Astrocyte (in vitro differentiated cells and primary cell): ENCODE measurements at regions not wholly inside any gene's neighbourhood (a gene's known extent, or its start where the extent isn't known, plus 50 kb on each side); places are given as distances from the start of the nearest gene placed in this dataset.

Source experiments
- DNase-seq: peaks from one replicate; pipeline ENCODE4 v3.0.0-alpha.2; 2010; ENCODE audit warnings: low read depth
- FAIRE-seq: peaks from 2 replicates; lab custom pipeline; 2011; peaks lifted over from hg19 to GRCh38; lab: Jason Lieb, UNC
- H2AFZ ChIP-seq: 2 replicates; pipeline ENCODE4 v1.6.0; 2012; ENCODE audit warnings: low read depth, low read length, inconsistent platforms
- H3K27ac ChIP-seq: 2 replicates; pipeline ENCODE4 v1.5.1; 2011; ENCODE audit warnings: low read depth, low read length, inconsistent platforms
- H3K27me3 ChIP-seq: 2 replicates; pipeline ENCODE4 v1.6.0; 2011; ENCODE audit warnings: low read length, inconsistent platforms; ENCODE audit not compliant: insufficient read depth
- H3K36me3 ChIP-seq: 2 replicates; pipeline ENCODE4 v1.5.1; 2011; ENCODE audit warnings: low read length, inconsistent platforms; ENCODE audit not compliant: insufficient read depth
- H3K4me1 ChIP-seq: 2 replicates; pipeline ENCODE4 v1.5.1; 2011; ENCODE audit warnings: low read length, inconsistent platforms; ENCODE audit not compliant: insufficient read depth
- H3K4me2 ChIP-seq: 2 replicates; pipeline ENCODE4 v1.6.0; 2012; ENCODE audit warnings: low read length, inconsistent platforms
- H3K4me3 ChIP-seq: 2 replicates; pipeline ENCODE4 v1.5.1; 2011; ENCODE audit warnings: low read depth, mild to moderate bottlenecking, low read length, inconsistent platforms; ENCODE audit not compliant: insufficient read depth
- H3K79me2 ChIP-seq: 2 replicates; pipeline ENCODE4 v1.6.0; 2012; ENCODE audit warnings: mild to moderate bottlenecking, low read length, inconsistent platforms; ENCODE audit not compliant: insufficient read depth
- H3K9ac ChIP-seq: 2 replicates; pipeline ENCODE4 v1.6.0; 2012; ENCODE audit warnings: mild to moderate bottlenecking, low read length, inconsistent platforms
- H3K9me3 ChIP-seq: 2 replicates; pipeline ENCODE4 v1.5.1; 2012; ENCODE audit warnings: low read depth, mild to moderate bottlenecking, low read length, inconsistent platforms; ENCODE audit not compliant: insufficient read depth
- H4K20me1 ChIP-seq: 2 replicates; pipeline ENCODE4 v1.6.0; 2012; ENCODE audit warnings: low read length, inconsistent platforms; ENCODE audit not compliant: insufficient read depth
- H3K27ac Mint-ChIP-seq: one replicate; pipeline ENCODE4 v1.8.0; 2021; ENCODE audit warnings: mild to moderate bottlenecking, mixed read lengths; ENCODE audit not compliant: unreplicated experiment
- H3K27me3 Mint-ChIP-seq: one replicate; pipeline ENCODE4 v1.8.0; 2021; ENCODE audit warnings: low read depth, mixed read lengths; ENCODE audit not compliant: unreplicated experiment
- H3K36me3 Mint-ChIP-seq: one replicate; pipeline ENCODE4 v1.8.0; 2021; ENCODE audit warnings: low read depth, mixed read lengths; ENCODE audit not compliant: unreplicated experiment
- H3K4me1 Mint-ChIP-seq: one replicate; pipeline ENCODE4 v1.8.0; 2021; ENCODE audit warnings: low read depth, mixed read lengths; ENCODE audit not compliant: unreplicated experiment
- H3K4me3 Mint-ChIP-seq: one replicate; pipeline ENCODE4 v1.8.0; 2021; ENCODE audit warnings: mild to moderate bottlenecking, moderate library complexity, mixed read lengths; ENCODE audit not compliant: unreplicated experiment
- H3K9me3 Mint-ChIP-seq: one replicate; pipeline ENCODE4 v1.8.0; 2021; ENCODE audit warnings: mild to moderate bottlenecking, mixed read lengths; ENCODE audit not compliant: unreplicated experiment
- EZH2 ChIP-seq: IDR thresholded peaks from 2 replicates; pipeline ENCODE4 v1.6.1; 2012; ENCODE audit warnings: mild to moderate bottlenecking, low read length, inconsistent platforms; ENCODE audit not compliant: insufficient read depth
- TF ChIP-seq, protein P1 (sequence below): IDR thresholded peaks from 2 replicates; pipeline ENCODE4 v1.5.1; 2011; ENCODE audit warnings: low read depth, mild to moderate bottlenecking, inconsistent platforms, low read length, moderate library complexity; ENCODE audit not compliant: insufficient read depth

DNA sequence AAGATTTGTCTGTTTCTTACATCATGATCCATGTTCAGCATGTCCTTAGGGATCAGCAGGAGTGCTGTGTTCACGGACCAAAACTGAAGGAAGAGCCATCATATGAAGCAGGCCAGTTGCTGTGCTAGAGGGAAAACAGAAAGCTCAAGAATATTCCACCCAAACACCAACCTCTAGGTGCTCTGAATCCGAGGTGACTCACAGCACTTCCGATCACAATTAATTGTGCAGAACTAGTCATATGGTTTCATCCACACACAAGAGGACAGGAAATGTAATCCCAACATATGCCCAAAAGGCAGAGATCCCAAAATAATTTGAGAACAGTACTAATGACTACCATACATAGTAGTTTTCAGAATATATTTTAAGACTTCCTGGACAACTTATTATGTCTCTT, 257.9 kb upstream of the KCNH8 start:
- no peaks in the 10 kb centered on the region for H3K36me3 ChIP-seq
- H3K4me1 ChIP-seq, result no peaks in the 10 kb centered on the region
- H3K9me3 Mint-ChIP-seq, result no peaks in the 10 kb centered on the region
- no peak overlapping the region for H3K4me3 ChIP-seq
- TF ChIP-seq, protein P1, sequence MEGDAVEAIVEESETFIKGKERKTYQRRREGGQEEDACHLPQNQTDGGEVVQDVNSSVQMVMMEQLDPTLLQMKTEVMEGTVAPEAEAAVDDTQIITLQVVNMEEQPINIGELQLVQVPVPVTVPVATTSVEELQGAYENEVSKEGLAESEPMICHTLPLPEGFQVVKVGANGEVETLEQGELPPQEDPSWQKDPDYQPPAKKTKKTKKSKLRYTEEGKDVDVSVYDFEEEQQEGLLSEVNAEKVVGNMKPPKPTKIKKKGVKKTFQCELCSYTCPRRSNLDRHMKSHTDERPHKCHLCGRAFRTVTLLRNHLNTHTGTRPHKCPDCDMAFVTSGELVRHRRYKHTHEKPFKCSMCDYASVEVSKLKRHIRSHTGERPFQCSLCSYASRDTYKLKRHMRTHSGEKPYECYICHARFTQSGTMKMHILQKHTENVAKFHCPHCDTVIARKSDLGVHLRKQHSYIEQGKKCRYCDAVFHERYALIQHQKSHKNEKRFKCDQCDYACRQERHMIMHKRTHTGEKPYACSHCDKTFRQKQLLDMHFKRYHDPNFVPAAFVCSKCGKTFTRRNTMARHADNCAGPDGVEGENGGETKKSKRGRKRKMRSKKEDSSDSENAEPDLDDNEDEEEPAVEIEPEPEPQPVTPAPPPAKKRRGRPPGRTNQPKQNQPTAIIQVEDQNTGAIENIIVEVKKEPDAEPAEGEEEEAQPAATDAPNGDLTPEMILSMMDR, result no peak
- TF ChIP-seq EZH2, result no peak
- H3K4me3 Mint-ChIP-seq, result no peak overlapping the region
- FAIRE-seq, result no peak
- H3K9me3 ChIP-seq, result peaks cover 4% of the 10 kb centered on the region
- no peaks in the 10 kb centered on the region for H3K4me1 Mint-ChIP-seq
- H3K4me2 ChIP-seq, result no peak overlapping the region
- H3K27ac Mint-ChIP-seq, result no peak overlapping the region
- no peak overlapping the region for H3K27ac ChIP-seq
- no peaks in the 10 kb centered on the region for H3K27me3 Mint-ChIP-seq
- no peaks in the 10 kb centered on the region for H4K20me1 ChIP-seq
- DNase-seq, result no peak
- H3K36me3 Mint-ChIP-seq, result no peaks in the 10 kb centered on the region
- no peaks in the 10 kb centered on the region for H3K79me2 ChIP-seq
- H3K27me3 ChIP-seq, result no peaks in the 10 kb centered on the region
- H3K9ac ChIP-seq, result no peak overlapping the region
- H2AFZ ChIP-seq, result no peak overlapping the region

DNA sequence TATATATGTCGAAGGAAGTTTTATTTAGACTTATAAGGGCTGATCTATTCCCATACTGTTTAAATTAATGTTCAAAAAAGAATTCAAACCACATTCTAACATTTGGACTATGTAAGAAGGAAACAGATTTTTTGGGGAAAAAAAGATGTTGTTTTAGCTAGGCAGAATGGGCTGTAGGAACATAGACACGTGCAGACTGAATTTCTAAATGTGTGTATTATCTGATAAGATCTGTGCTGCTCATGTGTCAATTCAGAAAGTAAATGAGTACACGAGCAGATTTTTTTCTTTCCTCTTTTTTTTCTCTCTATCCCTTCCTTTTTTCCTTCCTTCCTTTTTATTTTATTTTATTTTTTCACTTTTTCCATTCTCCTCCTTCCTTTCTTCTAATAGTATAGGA, 259.5 kb upstream of the KCNH8 start:
- Histone ChIP-seq H3K79me2 (no peaks in the 10 kb centered on the region), H3K4me2 (no peak overlapping the region), H3K9ac (no peak overlapping the region), H3K36me3 (no peaks in the 10 kb centered on the region), H4K20me1 (no peaks in the 10 kb centered on the region), H3K4me1 (no peaks in the 10 kb centered on the region), H3K4me3 (no peak overlapping the region), H3K27ac (no peak overlapping the region), H2AFZ (no peak overlapping the region), H3K9me3 (peaks cover 4% of the 10 kb centered on the region), H3K27me3 (no peaks in the 10 kb centered on the region)
- DNase-seq, result no peak
- no peak for TF ChIP-seq EZH2
- TF ChIP-seq, protein P1, result no peak
- H3K27ac Mint-ChIP-seq, result no peak overlapping the region
- no peaks in the 10 kb centered on the region for H3K36me3 Mint-ChIP-seq
- no peak overlapping the region for H3K4me3 Mint-ChIP-seq
- no peak for FAIRE-seq
- H3K9me3 Mint-ChIP-seq, result no peaks in the 10 kb centered on the region
- H3K27me3 Mint-ChIP-seq, result no peaks in the 10 kb centered on the region
- no peaks in the 10 kb centered on the region for H3K4me1 Mint-ChIP-seq

DNA sequence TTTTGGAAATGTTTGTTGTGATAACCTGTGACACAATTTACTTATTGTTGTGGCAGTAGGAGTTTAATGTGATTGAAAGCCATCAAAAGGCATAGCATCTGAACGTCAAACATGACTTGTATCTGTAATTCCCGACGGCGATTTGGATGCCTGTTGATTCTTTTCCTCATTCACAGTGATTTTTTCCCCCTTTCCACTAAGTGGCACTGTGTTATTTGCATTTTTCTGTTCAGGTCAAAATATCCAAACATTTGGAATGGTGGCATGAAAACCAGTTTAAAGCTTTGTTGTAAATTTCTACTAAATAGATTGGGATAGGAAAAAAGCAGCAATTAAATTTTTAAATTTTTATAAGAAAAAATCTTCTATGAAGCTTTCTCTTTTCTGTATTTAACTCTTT, 259.9 kb upstream of the KCNH8 start:
- H3K36me3 ChIP-seq, result no peaks in the 10 kb centered on the region
- H3K27ac Mint-ChIP-seq, result no peak overlapping the region
- H3K27me3 Mint-ChIP-seq, result no peaks in the 10 kb centered on the region
- H3K9me3 Mint-ChIP-seq, result no peaks in the 10 kb centered on the region
- DNase-seq (no peak), FAIRE-seq (no peak)
- H3K4me1 ChIP-seq, result no peaks in the 10 kb centered on the region
- no peak for TF ChIP-seq EZH2
- TF ChIP-seq, protein P1, result no peak
- H3K79me2 ChIP-seq, result no peaks in the 10 kb centered on the region
- H3K27ac ChIP-seq, result no peak overlapping the region
- H3K4me2 ChIP-seq, result no peak overlapping the region
- H3K27me3 ChIP-seq, result no peaks in the 10 kb centered on the region
- no peaks in the 10 kb centered on the region for H3K36me3 Mint-ChIP-seq
- H3K4me3 ChIP-seq, result no peak overlapping the region
- H2AFZ ChIP-seq, result no peak overlapping the region
- H4K20me1 ChIP-seq, result no peaks in the 10 kb centered on the region
- H3K4me3 Mint-ChIP-seq, result no peak overlapping the region
- H3K9me3 ChIP-seq, result peaks cover 4% of the 10 kb centered on the region
- no peak overlapping the region for H3K9ac ChIP-seq
- no peaks in the 10 kb centered on the region for H3K4me1 Mint-ChIP-seq
